ENCODE measurements at regions not wholly inside any gene's neighbourhood (a gene's known extent, or its start where the extent isn't known, plus 50 kb on each side); places are given as distances from the start of the nearest gene placed in this dataset.
A peak's percentile ranks its signal among the peaks of the same experiment; 100 is the strongest.

DNA sequence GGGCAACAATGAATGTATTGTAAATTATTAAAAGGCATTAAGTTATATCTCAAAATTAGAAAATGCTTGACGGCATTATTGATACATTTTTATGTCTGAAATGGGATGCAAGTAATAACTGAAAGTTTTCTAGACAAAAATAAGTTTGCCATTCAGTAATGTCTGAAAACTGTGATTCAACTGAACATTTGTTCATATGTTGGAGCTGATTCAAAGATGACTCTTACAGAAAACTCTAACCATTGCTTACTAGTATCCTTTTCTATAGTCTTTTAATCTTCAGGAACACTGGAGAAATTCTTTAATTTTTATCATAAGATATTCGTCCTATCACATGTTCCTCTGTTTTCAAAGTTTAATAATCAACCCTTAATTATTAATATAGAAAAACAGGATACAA is 71.1 kb upstream of the TFEC start:
- H3K4me3 ChIP-seq: no peak overlapping the region
- no peak overlapping the region for H3K27ac ChIP-seq
- H3K4me1 ChIP-seq: no peaks in the 10 kb centered on the region
- no peak for DNase-seq (ENCODE audit: low spot score in 2 of 2)
- no peaks in the 10 kb centered on the region for H3K36me3 ChIP-seq
- no peaks in the 10 kb centered on the region for H3K9me3 ChIP-seq
- intact Hi-C loops (cut with DNase I): no loop called here
- H3K27me3 ChIP-seq: no peaks in the 10 kb centered on the region
- TF ChIP-seq, protein P1, sequence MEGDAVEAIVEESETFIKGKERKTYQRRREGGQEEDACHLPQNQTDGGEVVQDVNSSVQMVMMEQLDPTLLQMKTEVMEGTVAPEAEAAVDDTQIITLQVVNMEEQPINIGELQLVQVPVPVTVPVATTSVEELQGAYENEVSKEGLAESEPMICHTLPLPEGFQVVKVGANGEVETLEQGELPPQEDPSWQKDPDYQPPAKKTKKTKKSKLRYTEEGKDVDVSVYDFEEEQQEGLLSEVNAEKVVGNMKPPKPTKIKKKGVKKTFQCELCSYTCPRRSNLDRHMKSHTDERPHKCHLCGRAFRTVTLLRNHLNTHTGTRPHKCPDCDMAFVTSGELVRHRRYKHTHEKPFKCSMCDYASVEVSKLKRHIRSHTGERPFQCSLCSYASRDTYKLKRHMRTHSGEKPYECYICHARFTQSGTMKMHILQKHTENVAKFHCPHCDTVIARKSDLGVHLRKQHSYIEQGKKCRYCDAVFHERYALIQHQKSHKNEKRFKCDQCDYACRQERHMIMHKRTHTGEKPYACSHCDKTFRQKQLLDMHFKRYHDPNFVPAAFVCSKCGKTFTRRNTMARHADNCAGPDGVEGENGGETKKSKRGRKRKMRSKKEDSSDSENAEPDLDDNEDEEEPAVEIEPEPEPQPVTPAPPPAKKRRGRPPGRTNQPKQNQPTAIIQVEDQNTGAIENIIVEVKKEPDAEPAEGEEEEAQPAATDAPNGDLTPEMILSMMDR (IDR thresholded peaks at IDR 0.05): no peak

DNA sequence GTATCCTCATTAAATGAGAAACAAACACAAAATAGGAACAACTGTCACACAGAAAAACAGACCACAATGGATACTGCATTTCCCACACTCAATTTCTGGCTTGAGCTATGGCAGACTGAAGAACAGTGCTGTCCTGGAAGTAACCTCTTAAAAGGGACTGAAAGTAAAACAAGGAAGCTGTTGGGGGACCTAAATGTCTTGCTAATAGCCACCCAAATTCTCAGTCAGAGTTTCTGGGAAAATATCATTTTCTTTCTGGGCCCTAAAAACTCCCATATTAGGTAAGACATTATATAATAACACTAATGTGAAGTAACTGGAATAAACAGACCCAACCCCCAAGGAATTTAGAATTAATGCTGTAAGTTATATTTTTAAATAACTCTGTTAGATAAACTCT is 80.9 kb upstream of the TFEC start:
- TF ChIP-seq, protein P1 (IDR thresholded peaks at IDR 0.05): no peak
- intact Hi-C loops (cut with DNase I): no loop called here
- Histone ChIP-seq H3K4me3 (no peak overlapping the region), H3K36me3 (no peaks in the 10 kb centered on the region), H3K4me1 (no peaks in the 10 kb centered on the region), H3K9me3 (no peaks in the 10 kb centered on the region), H3K27ac (no peak overlapping the region), H3K27me3 (no peaks in the 10 kb centered on the region)
- DNase-seq (ENCODE audit: low spot score in 2 of 2): no peak

DNA sequence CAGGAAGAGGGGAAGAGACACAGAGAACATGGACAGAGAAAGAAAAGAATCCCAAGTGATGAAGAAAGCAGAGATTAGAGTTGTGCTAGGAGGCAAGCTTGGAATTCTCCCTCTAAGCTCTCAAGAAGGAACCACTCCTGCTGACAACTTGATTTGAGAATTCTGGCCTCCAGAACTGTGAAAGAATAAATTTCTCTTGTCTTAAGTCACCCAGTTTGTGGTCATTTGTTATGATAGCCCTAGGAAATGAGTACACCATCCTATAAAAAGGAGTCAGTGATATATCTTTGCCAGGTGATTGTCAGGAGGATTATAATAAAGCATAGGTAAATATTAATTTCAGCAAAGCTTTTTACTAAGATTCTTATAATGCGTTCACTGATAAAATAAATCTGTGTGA is 82.7 kb upstream of the TFEC start:
- Histone ChIP-seq H3K27ac (no peak overlapping the region), H3K36me3 (no peaks in the 10 kb centered on the region), H3K9me3 (no peaks in the 10 kb centered on the region), H3K4me3 (no peak overlapping the region), H3K4me1 (no peaks in the 10 kb centered on the region), H3K27me3 (no peaks in the 10 kb centered on the region)
- intact Hi-C loops (cut with DNase I): no loop called here
- no peak for DNase-seq (ENCODE audit: low spot score in 2 of 2)
- TF ChIP-seq, protein P1 (IDR thresholded peaks at IDR 0.05): no peak

DNA sequence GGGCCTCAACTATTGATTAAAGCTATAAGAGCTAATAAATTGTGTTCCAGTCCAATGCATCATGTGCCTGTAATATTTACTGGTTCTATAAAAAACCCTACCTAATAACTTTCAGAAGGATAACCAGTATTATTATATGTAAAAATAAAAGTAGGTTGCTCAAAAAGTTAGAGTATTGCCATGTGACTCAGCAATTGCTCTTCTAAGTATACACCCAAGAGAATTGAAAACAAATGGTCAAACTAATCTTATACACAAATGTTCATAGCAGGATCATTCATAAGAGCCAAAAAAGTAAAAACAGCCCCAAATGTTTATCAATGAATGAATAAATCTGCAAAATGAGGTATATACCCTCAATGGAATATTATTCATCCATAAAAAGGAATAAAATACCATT is 89.5 kb upstream of the TES start:
- Histone ChIP-seq H3K4me3 (no peak overlapping the region), H3K9me3 (no peaks in the 10 kb centered on the region), H3K36me3 (no peaks in the 10 kb centered on the region), H3K4me1 (no peaks in the 10 kb centered on the region), H3K27me3 (no peaks in the 10 kb centered on the region), H3K27ac (no peak overlapping the region)
- DNase-seq (ENCODE audit: low spot score in 2 of 2): no peak
- intact Hi-C loops (cut with DNase I): no loop called here
- TF ChIP-seq, protein P1 (IDR thresholded peaks at IDR 0.05): no peak

DNA sequence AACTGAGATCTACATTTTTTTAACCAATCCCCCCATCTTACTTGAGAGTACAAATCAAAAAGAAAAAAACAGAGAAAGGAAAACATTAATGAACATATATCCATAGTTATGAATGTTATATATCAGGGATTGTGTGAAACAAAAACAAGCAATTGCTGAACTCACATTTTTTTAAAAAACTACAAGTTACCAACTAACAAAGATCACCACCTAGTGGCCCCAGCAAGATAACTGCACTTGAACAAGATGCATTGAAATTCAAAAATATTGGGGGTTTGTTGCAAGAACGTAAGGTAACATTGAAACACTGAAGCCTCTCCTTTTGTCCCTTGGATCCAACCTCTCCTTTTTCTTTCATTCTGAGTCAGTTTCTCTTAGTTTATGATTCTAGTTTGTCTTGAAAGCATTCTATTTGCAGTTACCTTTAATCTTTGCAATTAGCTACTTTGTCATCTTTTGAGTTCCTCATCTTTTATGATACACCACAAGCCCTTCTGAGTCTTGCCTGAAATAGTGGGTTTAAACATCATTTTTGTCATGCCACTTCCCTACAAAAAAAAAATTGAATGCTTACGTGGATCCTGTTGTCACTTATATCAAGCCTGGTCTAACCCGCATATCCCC is 87.3 kb upstream of the TES start:
- Histone ChIP-seq H3K27ac (no peak overlapping the region), H3K36me3 (no peaks in the 10 kb centered on the region), H3K4me3 (no peak overlapping the region), H3K9me3 (peaks cover 0 to 3% of the 10 kb centered on the region in 2 donors), H3K4me1 (no peaks in the 10 kb centered on the region), H3K27me3 (no peaks in the 10 kb centered on the region)
- TF ChIP-seq, protein P1 (IDR thresholded peaks at IDR 0.05): peak in 2 of 3 experiments; percentile 43 to 53
- DNase-seq (ENCODE audit: low spot score in 2 of 2): no peak
- intact Hi-C loops (cut with DNase I): no loop called here

DNA sequence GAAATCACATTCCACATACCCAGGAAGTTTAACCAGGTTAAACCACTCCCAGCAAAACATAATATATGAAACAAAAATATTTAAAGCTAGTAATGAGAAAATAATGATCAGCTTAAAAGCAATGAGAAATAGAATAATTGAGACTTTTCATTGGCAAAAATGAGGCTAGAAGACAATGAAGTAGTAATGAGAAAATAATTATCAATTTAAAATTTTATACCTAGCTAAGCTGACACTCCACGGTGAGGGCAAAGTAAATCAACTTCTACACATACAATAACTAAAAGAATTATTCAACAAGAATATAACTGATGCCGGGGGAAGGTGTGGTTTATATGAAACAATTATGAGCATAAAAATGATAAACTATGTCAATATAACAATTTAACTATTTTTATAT is 82.2 kb upstream of the TES start:
- no peak overlapping the region for H3K4me3 ChIP-seq
- no peak overlapping the region for H3K27ac ChIP-seq
- no peaks in the 10 kb centered on the region for H3K27me3 ChIP-seq

More for the DNA sequence above, 82.2 kb upstream of the TES start:
- H3K9me3 ChIP-seq: peaks cover 0 to 6% of the 10 kb centered on the region in 2 donors
- H3K36me3 ChIP-seq: no peaks in the 10 kb centered on the region
- intact Hi-C loops (cut with DNase I): no loop called here
- TF ChIP-seq, protein P1 (IDR thresholded peaks at IDR 0.05): no peak
- DNase-seq (ENCODE audit: low spot score in 2 of 2): no peak
- H3K4me1 ChIP-seq: no peaks in the 10 kb centered on the region

Data from ascending aorta (tissue), 2 donors.